Pancreas (tissue), 10 donors: ENCODE measurements at regions not wholly inside any gene's neighbourhood (a gene's known extent, or its start where the extent isn't known, plus 50 kb on each side); places are given as distances from the start of the nearest gene placed in this dataset.

ENCODE experiments used
- ATAC-seq, 4 donors: fragments of 200-7000 bp; cut with Tn5 transposase; one replicate each; pipeline versions ENCODE4 v1.8.0 to v1.9.1; 2020; ENCODE audit warnings: mild to moderate bottlenecking in 4 of 4, moderate library complexity in 4 of 4
- DNase-seq, 6 donors: peaks; one replicate each; pipeline ENCODE4 v3.0.0-alpha.2; 2020
- FAIRE-seq: peaks from 2 replicates; lab custom pipeline; 2012; peaks lifted over from hg19 to GRCh38; lab: Jason Lieb, UNC
- H3K27ac ChIP-seq, 4 donors: fragments of 200-600 bp; sonication (generic); 1 replicate in 3 of 4; 2 replicates in 1 of 4; pipeline versions ENCODE4 v1.5.0 to v1.8.0; 2020
- H3K27me3 ChIP-seq, 4 donors: fragments of 200-600 bp; one replicate each; pipeline ENCODE4 v1.8.0; 2021
- H3K36me3 ChIP-seq, 3 donors: fragments of 200-600 bp; sonication (generic) in 1 of 3; one replicate each; pipeline versions ENCODE4 v1.5.0 to v1.8.0; 2020 to 2021
- H3K4me1 ChIP-seq, 3 donors: fragments of 200-600 bp; one replicate each; pipeline ENCODE4 v1.8.0; 2021
- H3K4me3 ChIP-seq, 4 donors: fragments of 200-600 bp; sonication (generic) in 2 of 4; one replicate each; pipeline versions ENCODE4 v1.5.0 to v1.8.0; 2020 to 2021
- H3K9me3 ChIP-seq, 4 donors: fragments of 200-600 bp; one replicate each; pipeline ENCODE4 v1.8.0; 2021
- CTCF ChIP-seq, 4 donors: fragments of 200-600 bp; sonication (generic) in 3 of 4; IDR thresholded peaks; one replicate each; pipeline versions ENCODE4 v1.5.0 to v1.8.0; 2021; ENCODE audit warnings: antibody characterized with exemption in 4 of 4
- WGBS, 2 donors: extraction: QIAGEN DNeasy Blood & Tissue Kit; methylation state at CpG; one replicate each; pipeline ENCODE4 v1.1.7; 2013; 5-methylcytosine and 5-hydroxymethylcytosine counted together
- intact Hi-C, 3 donors: fragments of 100-400 bp; cut with DNase I; formaldehyde crosslinking; loops; one replicate each; pipeline versions ENCODE4 v1.11.1 to v1.14.2; 2022
- donor health status: healthy with polysubstance abuse.
- donor health status: DM: no; HTN: no; CAD: no; lungs with moderate emphysema.
- donor health status: DM: no; HTN: no; CAD: no.
- donor health status: control.
- donor health status: control.
- donor health status: Bipolar disorder and iron deficiency.
- donor health status: DM: yes; HTN: yes; CAD: no.
- donor health status: DM: no; HTN: no; CAD: no.
- donor health status: DM: no; HTN: no; CAD: no.
- donor health status: DM: yes; HTN: yes; CAD: no.

GRCh38 chr2:19797243-19797810 is 104.5 kb downstream of the TTC32 start:
- FAIRE-seq = no peak
- H3K36me3 ChIP-seq = no peaks in the 10 kb centered on the region

GRCh38 chr2:19796035-19796695 is 105.6 kb downstream of the TTC32 start:
- H3K9me3 ChIP-seq = no peaks in the 10 kb centered on the region
- H3K27me3 ChIP-seq = no peaks in the 10 kb centered on the region
- H3K4me1 ChIP-seq = peaks cover 0 to 5% (median 2%) of the 10 kb centered on the region in 3 donors
- DNase-seq (no peak), ATAC-seq (no peak), FAIRE-seq (no peak)
- no peaks in the 10 kb centered on the region for H3K36me3 ChIP-seq
- H3K4me3 ChIP-seq = no peak overlapping the region
- H3K27ac ChIP-seq = no peak overlapping the region
- intact Hi-C loops = no loop called here
- TF ChIP-seq CTCF (IDR thresholded peaks at IDR 0.05) = no peak
- 92% methylated on average over 12 of the region's 12 CpGs for WGBS, 2 donors

More at GRCh38 chr2:19797243-19797810, 104.5 kb downstream of the TTC32 start:
- Histone ChIP-seq H3K4me1 (peaks cover 2 to 5% (median 2%) of the 10 kb centered on the region in 3 donors), H3K4me3 (no peak overlapping the region), H3K27me3 (no peaks in the 10 kb centered on the region), H3K27ac (no peak overlapping the region), H3K9me3 (no peaks in the 10 kb centered on the region)
- 86 to 88% methylated on average over 4 of the region's 4 CpGs for WGBS, 2 donors
- DNase-seq = no peak
- intact Hi-C loops = no loop called here
- no peak for TF ChIP-seq CTCF (IDR thresholded peaks at IDR 0.05)
- ATAC-seq = no peak

GRCh38 chr2:19793132-19793750 is 108.5 kb downstream of the TTC32 start:
- no peak for TF ChIP-seq CTCF (IDR thresholded peaks at IDR 0.05)

GRCh38 chr2:19790291-19790690 is 111.5 kb downstream of the TTC32 start:
- Histone ChIP-seq H3K4me1 (peaks cover 0 to 5% (median 2%) of the 10 kb centered on the region in 3 donors), H3K27me3 (no peaks in the 10 kb centered on the region), H3K4me3 (no peak overlapping the region), H3K27ac (no peak overlapping the region), H3K9me3 (no peaks in the 10 kb centered on the region), H3K36me3 (no peaks in the 10 kb centered on the region)
- DNase-seq = no peak
- TF ChIP-seq CTCF (IDR thresholded peaks at IDR 0.05) = no peak
- no peak for ATAC-seq
- FAIRE-seq = no peak
- 85 to 94% methylated on average over 7 of the region's 7 CpGs for WGBS, 2 donors
- intact Hi-C loops = no loop called here

More at GRCh38 chr2:19793132-19793750, 108.5 kb downstream of the TTC32 start:
- no peaks in the 10 kb centered on the region for H3K36me3 ChIP-seq
- H3K27me3 ChIP-seq = no peaks in the 10 kb centered on the region
- no peaks in the 10 kb centered on the region for H3K9me3 ChIP-seq
- peak overlapping the region in 3 of 4 donors; percentile 5 to 27 (median 7) for H3K27ac ChIP-seq
- H3K4me3 ChIP-seq = no peak overlapping the region
- FAIRE-seq (no peak), DNase-seq (peak in 1 of 6 donors; percentile 41), ATAC-seq (peak; percentile 73 to 93 (median 90))
- H3K4me1 ChIP-seq = peaks cover 0 to 5% (median 2%) of the 10 kb centered on the region in 3 donors
- intact Hi-C loops = no loop called here
- WGBS, 2 donors = 34 to 36% methylated on average over 6 of the region's 6 CpGs
